Stomach (tissue), 8 donors: ENCODE measurements at regions not wholly inside any gene's neighbourhood (a gene's known extent, or its start where the extent isn't known, plus 50 kb on each side); places are given as distances from the start of the nearest gene placed in this dataset.

Source experiments
- DNase-seq, 2 donors: peaks; one replicate each; pipeline versions ENCODE4 v3.0.0 to v3.0.0-alpha.2; 2013 to 2019
- H3K27ac ChIP-seq, 5 donors: fragments of 200-600 bp in 4 of 5; sonication (generic) in 4 of 5; one replicate each; pipeline ENCODE4 v1.5.1; 2013 to 2019; ENCODE audit warnings: mild to moderate bottlenecking in 1 of 5, moderate library complexity in 1 of 5
- H3K27me3 ChIP-seq, 3 donors: fragments of 200-600 bp; sonication (generic); one replicate each; pipeline ENCODE4 v1.5.1; 2017 to 2019; ENCODE audit warnings: mixed run types in 1 of 3
- H3K36me3 ChIP-seq, 4 donors: fragments of 200-600 bp; sonication (generic); 1 replicate in 3 of 4; 2 replicates in 1 of 4; pipeline ENCODE4 v1.5.1; 2016 to 2019
- H3K4me1 ChIP-seq, 4 donors: fragments of 200-600 bp; sonication (generic); one replicate each; pipeline ENCODE4 v1.5.1; 2016 to 2019
- H3K4me3 ChIP-seq, 4 donors: fragments of 200-600 bp; sonication (generic) in 3 of 4; one replicate each; pipeline ENCODE4 v1.5.1; 2016 to 2019; ENCODE audit warnings: mild to moderate bottlenecking in 1 of 4
- H3K9me3 ChIP-seq, 4 donors: fragments of 200-600 bp; sonication (generic); one replicate each; pipeline ENCODE4 v1.5.1; 2016 to 2019
- EP300 ChIP-seq: sonication (generic); formaldehyde crosslinking; IDR thresholded peaks from one replicate; pipeline ENCODE4 v1.6.1; 2017; ENCODE audit warnings: antibody characterized with exemption
- POLR2A ChIP-seq, 4 donors: fragments of 450-650 bp; IDR thresholded peaks; one replicate each; pipeline ENCODE4 v1.6.1; 2016; ENCODE audit warnings: antibody characterized with exemption in 4 of 4, control low read depth in 2 of 4, mild to moderate bottlenecking in 1 of 4, moderate library complexity in 1 of 4
- POLR2AphosphoS5 ChIP-seq, 3 donors: sonication (generic); formaldehyde crosslinking; IDR thresholded peaks; one replicate each; pipeline ENCODE4 v1.6.1; 2016; ENCODE audit warnings: antibody characterized with exemption in 3 of 3
- WGBS, 5 donors: extraction: QIAGEN DNeasy Blood & Tissue Kit in 3 of 5; methylation state at CpG; one replicate each; pipeline versions ENCODE4 v1.1.5 to v1.1.7; 2013 to 2018; 5-methylcytosine and 5-hydroxymethylcytosine counted together
- intact Hi-C: fragments of 100-400 bp; cut with DNase I; formaldehyde crosslinking; loops from one replicate; pipeline ENCODE4 v1.15.1; 2023; ENCODE audit warnings: low total_unique reads
- TF ChIP-seq, protein P1 (sequence below), 7 experiments: fragments of 450-650 bp in 4 of 7; fragments of 200-600 bp in 3 of 7; sonication (generic) in 3 of 7; IDR thresholded peaks; one replicate each; pipeline ENCODE4 v1.5.1; 2016 to 2019; ENCODE audit warnings: antibody characterized with exemption in 7 of 7, control low read depth in 2 of 7, mild to moderate bottlenecking in 1 of 7
- donor health status: healthy with polysubstance abuse.
- donor health status: Bipolar disorder and iron deficiency.
- donor health status: healthy.

GRCh38 chr20:20851385-20851784 lies 138.9 kb upstream of the RALGAPA2 start:
- peaks cover 0 to 3% (median 0%) of the 10 kb centered on the region in 4 donors for H3K9me3 ChIP-seq
- H3K4me3 ChIP-seq = no peak overlapping the region
- H3K27me3 ChIP-seq = peaks cover 0 to 15% (median 0%) of the 10 kb centered on the region in 3 donors
- no peaks in the 10 kb centered on the region for H3K36me3 ChIP-seq
- peaks cover 0 to 6% (median 0%) of the 10 kb centered on the region in 4 donors for H3K4me1 ChIP-seq
- WGBS, 5 donors = 67 to 87% (median 83%) methylated on average over 1 of the region's 1 CpG
- intact Hi-C loops = no loop called here
- DNase-seq = no peak
- TF ChIP-seq, protein P1, sequence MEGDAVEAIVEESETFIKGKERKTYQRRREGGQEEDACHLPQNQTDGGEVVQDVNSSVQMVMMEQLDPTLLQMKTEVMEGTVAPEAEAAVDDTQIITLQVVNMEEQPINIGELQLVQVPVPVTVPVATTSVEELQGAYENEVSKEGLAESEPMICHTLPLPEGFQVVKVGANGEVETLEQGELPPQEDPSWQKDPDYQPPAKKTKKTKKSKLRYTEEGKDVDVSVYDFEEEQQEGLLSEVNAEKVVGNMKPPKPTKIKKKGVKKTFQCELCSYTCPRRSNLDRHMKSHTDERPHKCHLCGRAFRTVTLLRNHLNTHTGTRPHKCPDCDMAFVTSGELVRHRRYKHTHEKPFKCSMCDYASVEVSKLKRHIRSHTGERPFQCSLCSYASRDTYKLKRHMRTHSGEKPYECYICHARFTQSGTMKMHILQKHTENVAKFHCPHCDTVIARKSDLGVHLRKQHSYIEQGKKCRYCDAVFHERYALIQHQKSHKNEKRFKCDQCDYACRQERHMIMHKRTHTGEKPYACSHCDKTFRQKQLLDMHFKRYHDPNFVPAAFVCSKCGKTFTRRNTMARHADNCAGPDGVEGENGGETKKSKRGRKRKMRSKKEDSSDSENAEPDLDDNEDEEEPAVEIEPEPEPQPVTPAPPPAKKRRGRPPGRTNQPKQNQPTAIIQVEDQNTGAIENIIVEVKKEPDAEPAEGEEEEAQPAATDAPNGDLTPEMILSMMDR (IDR thresholded peaks at IDR 0.05) = no peak
- H3K27ac ChIP-seq = no peak overlapping the region

DNA sequence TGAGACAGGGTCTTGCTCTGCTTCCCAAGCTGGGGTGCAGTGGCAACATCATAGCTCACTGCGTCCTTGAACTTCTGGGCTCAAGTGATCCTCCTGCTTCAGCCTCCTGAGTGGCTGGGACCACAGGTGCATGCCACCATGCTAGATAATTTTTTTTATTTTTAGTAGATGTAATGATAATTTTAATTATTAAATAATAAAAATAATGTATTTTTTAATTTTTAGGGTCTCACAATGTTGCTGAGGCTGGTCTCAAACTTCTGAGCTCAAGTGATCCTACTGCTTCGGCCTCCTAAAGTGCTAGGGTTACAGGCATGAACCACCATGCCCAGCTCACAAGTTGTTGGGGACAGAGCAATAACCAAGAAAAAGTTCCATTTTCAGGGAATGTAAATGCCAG lies 138.0 kb upstream of the RALGAPA2 start:
- Histone ChIP-seq H3K4me1 (peaks cover 0 to 6% (median 0%) of the 10 kb centered on the region in 4 donors), H3K36me3 (no peaks in the 10 kb centered on the region), H3K27ac (no peak overlapping the region), H3K9me3 (peaks cover 0 to 3% (median 0%) of the 10 kb centered on the region in 4 donors), H3K4me3 (no peak overlapping the region), H3K27me3 (peaks cover 0 to 12% (median 0%) of the 10 kb centered on the region in 3 donors)
- no peak for DNase-seq
- TF ChIP-seq EP300 (no peak), POLR2AphosphoS5 (IDR thresholded peaks at IDR 0.05) (no peak)
- TF ChIP-seq, protein P1 (IDR thresholded peaks at IDR 0.05) = no peak
- intact Hi-C loops = no loop called here
- WGBS, 5 donors = 93 to 99% (median 96%) methylated on average over 2 of the region's 2 CpGs

DNA sequence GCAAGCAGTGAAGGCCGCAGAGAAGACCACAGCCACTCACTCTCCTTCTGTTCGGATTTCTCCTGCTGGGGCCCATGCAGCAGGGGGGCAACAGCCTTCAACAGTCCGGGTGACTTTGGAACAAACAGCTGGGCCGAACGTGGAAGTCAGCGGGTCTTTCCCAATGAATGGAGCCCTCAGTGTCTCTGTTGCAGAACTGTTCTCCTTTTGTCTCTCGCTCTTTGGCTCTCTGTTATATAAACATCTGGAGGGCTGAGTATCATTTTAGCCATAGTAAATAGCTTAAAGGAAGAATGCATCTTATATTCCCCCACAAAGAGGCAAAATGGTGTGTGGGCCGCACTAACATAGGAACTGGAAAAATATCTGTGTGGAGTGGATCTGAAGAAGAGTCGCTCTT lies 136.7 kb upstream of the RALGAPA2 start:
- no peak overlapping the region for H3K4me3 ChIP-seq
- H3K4me1 ChIP-seq = peaks cover 0 to 6% (median 0%) of the 10 kb centered on the region in 4 donors
- DNase-seq = peak in 1 of 2 donors; percentile 32
- 75 to 84% (median 79%) methylated on average over 9 of the region's 9 CpGs for whole genome bisulfite sequencing, 5 donors
- H3K36me3 ChIP-seq = no peaks in the 10 kb centered on the region
- peaks cover 0 to 3% (median 0%) of the 10 kb centered on the region in 4 donors for H3K9me3 ChIP-seq
- TF ChIP-seq POLR2AphosphoS5 (IDR thresholded peaks at IDR 0.05) (no peak), POLR2A (IDR thresholded peaks at IDR 0.05) (no peak), EP300 (no peak)
- TF ChIP-seq, protein P1 (IDR thresholded peaks at IDR 0.05) = no peak
- peak overlapping the region in 1 of 5 donors; percentile 1 for H3K27ac ChIP-seq
- intact Hi-C loops = no loop called here
- peaks cover 0 to 9% (median 0%) of the 10 kb centered on the region in 3 donors for H3K27me3 ChIP-seq

GRCh38 chr20:20847814-20848213 lies 135.4 kb upstream of the RALGAPA2 start:
- 79 to 84% (median 82%) methylated on average over 11 of the region's 11 CpGs for WGBS, 5 donors
- Histone ChIP-seq H3K27me3 (peaks cover 0 to 4% (median 0%) of the 10 kb centered on the region in 3 donors), H3K4me1 (peaks cover 0 to 6% (median 0%) of the 10 kb centered on the region in 4 donors), H3K4me3 (no peak overlapping the region), H3K36me3 (no peaks in the 10 kb centered on the region), H3K27ac (no peak overlapping the region), H3K9me3 (no peaks in the 10 kb centered on the region)
- intact Hi-C loops = no loop called here
- DNase-seq = peak in 1 of 2 donors; percentile 50
- TF ChIP-seq POLR2A (IDR thresholded peaks at IDR 0.05) (no peak), EP300 (no peak), POLR2AphosphoS5 (IDR thresholded peaks at IDR 0.05) (no peak)
- TF ChIP-seq, protein P1 (IDR thresholded peaks at IDR 0.05) = no peak
